Naive thymus-derived CD4-positive, alpha-beta T cell (primary cell): ENCODE measurements at regions not wholly inside any gene's neighbourhood (a gene's known extent, or its start where the extent isn't known, plus 50 kb on each side); places are given as distances from the start of the nearest gene placed in this dataset.

Experiments
- ATAC-seq: fragments of 150-1000 bp; cut with Tn5 transposase; 2 replicates; pipeline ENCODE4 v1.10.0; 2021; ENCODE audit warnings: mild to moderate bottlenecking, moderate library complexity
- CTCF ChIA-PET: fragments of 350-600 bp; sonication (Branson Sonifier 250); formaldehyde crosslinking; loops from one replicate; lab custom pipeline; 2021; ENCODE audit warnings: antibody characterized with exemption; lab: Charles Lee
- POLR2A ChIA-PET: fragments of 350-600 bp; sonication (Branson Sonifier 250); formaldehyde crosslinking; loops from one replicate; lab custom pipeline; 2021; ENCODE audit warnings: antibody characterized with exemption, inconsistent platforms; lab: Charles Lee
- DNase-seq, 9 donors: peaks; one replicate each; pipeline versions ENCODE4 v3.0.0 to v3.0.0-alpha.2; 2020 to 2022; ENCODE audit warnings: mixed read lengths in 1 of 9
- H3K27ac ChIP-seq: one replicate; pipeline ENCODE4 v1.7.0; 2013; ENCODE audit warnings: mild to moderate bottlenecking, low read depth, low read length, moderate library complexity
- H3K27me3 ChIP-seq, 2 donors: one replicate each; pipeline ENCODE4 v1.7.0; 2013; ENCODE audit warnings: low read length in 2 of 2, mild to moderate bottlenecking in 2 of 2, moderate library complexity in 2 of 2; ENCODE audit not compliant: control insufficient read depth in 2 of 2, insufficient read depth in 2 of 2
- H3K36me3 ChIP-seq, 3 experiments: 1 replicate in 2 of 3; 2 replicates in 1 of 3; pipeline ENCODE4 v1.7.0; 2013; ENCODE audit warnings: low read length in 3 of 3, mild to moderate bottlenecking in 3 of 3, moderate library complexity in 1 of 3; ENCODE audit not compliant: insufficient read depth in 3 of 3, control insufficient read depth in 2 of 3
- H3K4me1 ChIP-seq, 2 donors: one replicate each; pipeline ENCODE4 v1.7.0; 2013; ENCODE audit warnings: low read length in 2 of 2, mild to moderate bottlenecking in 2 of 2, moderate library complexity in 1 of 2; ENCODE audit not compliant: control insufficient read depth in 2 of 2, insufficient read depth in 2 of 2
- H3K4me3 ChIP-seq: 2 replicates; pipeline ENCODE4 v1.7.0; 2013; ENCODE audit warnings: mild to moderate bottlenecking, low read length
- H3K9me3 ChIP-seq, 3 experiments: 1 replicate in 2 of 3; 2 replicates in 1 of 3; pipeline ENCODE4 v1.7.0; 2013; ENCODE audit warnings: low read length in 3 of 3; ENCODE audit not compliant: control insufficient read depth in 2 of 3
- H3K27ac Mint-ChIP-seq, 9 donors: one replicate each; pipeline ENCODE4 v1.8.0; 2020 to 2022; ENCODE audit warnings: mixed read lengths in 9 of 9, mild to moderate bottlenecking in 8 of 9, moderate library complexity in 5 of 9, inconsistent platforms in 2 of 9
- H3K27me3 Mint-ChIP-seq, 5 donors: one replicate each; pipeline ENCODE4 v1.8.0; 2021 to 2022; ENCODE audit warnings: mixed read lengths in 5 of 5, mild to moderate bottlenecking in 1 of 5
- H3K36me3 Mint-ChIP-seq, 5 donors: one replicate each; pipeline ENCODE4 v1.8.0; 2020 to 2022; ENCODE audit warnings: mixed read lengths in 5 of 5, mild to moderate bottlenecking in 3 of 5, inconsistent platforms in 1 of 5
- H3K4me1 Mint-ChIP-seq, 7 donors: one replicate each; pipeline ENCODE4 v1.8.0; 2020 to 2022; ENCODE audit warnings: mixed read lengths in 7 of 7, mild to moderate bottlenecking in 3 of 7, inconsistent platforms in 1 of 7
- H3K4me3 Mint-ChIP-seq, 10 donors: one replicate each; pipeline ENCODE4 v1.8.0; 2020 to 2022; ENCODE audit warnings: mild to moderate bottlenecking in 10 of 10, mixed read lengths in 10 of 10, moderate library complexity in 6 of 10, inconsistent platforms in 2 of 10
- H3K9me3 Mint-ChIP-seq, 11 donors: one replicate each; pipeline ENCODE4 v1.8.0; 2020 to 2022; ENCODE audit warnings: mixed read lengths in 11 of 11, mild to moderate bottlenecking in 4 of 11, inconsistent platforms in 1 of 11, moderate library complexity in 1 of 11
- intact Hi-C, 2 donors: fragments of 100-400 bp; cut with micrococcal nuclease; formaldehyde crosslinking; loops; one replicate each; pipeline ENCODE4 v1.15.1; 2023

GRCh38 chr6:68342286-68342685 lies 292.8 kb upstream of the ADGRB3 start:
- Histone ChIP-seq H3K4me3 (no peak overlapping the region), H3K27ac (no peak overlapping the region), H3K9me3 (no peaks in the 10 kb centered on the region), H3K4me1 (no peaks in the 10 kb centered on the region), H3K27me3 (no peaks in the 10 kb centered on the region), H3K36me3 (no peaks in the 10 kb centered on the region)
- Mint-ChIP-seq H3K4me1 (no peaks in the 10 kb centered on the region), H3K4me3 (no peak overlapping the region), H3K9me3 (peaks cover 0 to 5% (median 0%) of the 10 kb centered on the region in 11 donors), H3K27ac (no peak overlapping the region), H3K27me3 (no peaks in the 10 kb centered on the region), H3K36me3 (no peaks in the 10 kb centered on the region)
- POLR2A ChIA-PET, result no interaction called here
- intact Hi-C loops, result no loop called here
- DNase-seq (no peak), ATAC-seq (no peak)
- CTCF ChIA-PET, result no interaction called here

GRCh38 chr6:68339488-68340131 lies 295.5 kb upstream of the ADGRB3 start:
- no peaks in the 10 kb centered on the region for H3K9me3 ChIP-seq
- DNase-seq (no peak), ATAC-seq (no peak)
- no peaks in the 10 kb centered on the region for H3K36me3 ChIP-seq
- no peak overlapping the region for H3K27ac ChIP-seq
- H3K4me3 Mint-ChIP-seq, result no peak overlapping the region
- H3K27ac Mint-ChIP-seq, result no peak overlapping the region
- H3K4me1 Mint-ChIP-seq, result no peaks in the 10 kb centered on the region
- intact Hi-C loops, result no loop called here
- no peaks in the 10 kb centered on the region for H3K36me3 Mint-ChIP-seq
- POLR2A ChIA-PET, result no interaction called here
- no peaks in the 10 kb centered on the region for H3K4me1 ChIP-seq
- CTCF ChIA-PET, result no interaction called here
- H3K27me3 ChIP-seq, result no peaks in the 10 kb centered on the region
- H3K4me3 ChIP-seq, result no peak overlapping the region
- no peaks in the 10 kb centered on the region for H3K27me3 Mint-ChIP-seq
- peaks cover 0 to 5% (median 0%) of the 10 kb centered on the region in 11 donors for H3K9me3 Mint-ChIP-seq

GRCh38 chr6:68333442-68333841 lies 301.6 kb upstream of the ADGRB3 start:
- Histone ChIP-seq H3K27me3 (no peaks in the 10 kb centered on the region), H3K4me1 (no peaks in the 10 kb centered on the region), H3K27ac (no peak overlapping the region), H3K9me3 (no peaks in the 10 kb centered on the region), H3K36me3 (no peaks in the 10 kb centered on the region), H3K4me3 (no peak overlapping the region)
- Mint-ChIP-seq H3K36me3 (no peaks in the 10 kb centered on the region), H3K9me3 (peaks cover 0 to 4% (median 0%) of the 10 kb centered on the region in 11 donors), H3K4me1 (no peaks in the 10 kb centered on the region), H3K27ac (no peak overlapping the region), H3K4me3 (no peak overlapping the region), H3K27me3 (no peaks in the 10 kb centered on the region)
- DNase-seq (no peak), ATAC-seq (no peak)
- CTCF ChIA-PET, result no interaction called here
- intact Hi-C loops, result no loop called here
- POLR2A ChIA-PET, result no interaction called here

- no peaks in the 10 kb centered on the region for H3K9me3 ChIP-seq
- no peak overlapping the region for H3K4me3 Mint-ChIP-seq
- intact Hi-C loops, result no loop called here
Observed at GRCh38 chr6:68328156-68328555, 306.9 kb upstream of the ADGRB3 start.

GRCh38 chr6:68326762-68327161 lies 308.3 kb upstream of the ADGRB3 start:
- ChIA-PET POLR2A (no interaction called here), CTCF (no interaction called here)
- Mint-ChIP-seq H3K27me3 (no peaks in the 10 kb centered on the region), H3K4me3 (no peak overlapping the region), H3K9me3 (peaks cover 0 to 6% (median 0%) of the 10 kb centered on the region in 11 donors), H3K27ac (no peak overlapping the region), H3K36me3 (no peaks in the 10 kb centered on the region), H3K4me1 (no peaks in the 10 kb centered on the region)
- H3K9me3 ChIP-seq, result no peaks in the 10 kb centered on the region
- ATAC-seq, result no peak
- DNase-seq, result no peak
- no peaks in the 10 kb centered on the region for H3K4me1 ChIP-seq
- no peak overlapping the region for H3K27ac ChIP-seq
- intact Hi-C loops, result no loop called here
- no peaks in the 10 kb centered on the region for H3K36me3 ChIP-seq
- H3K4me3 ChIP-seq, result no peak overlapping the region
- no peaks in the 10 kb centered on the region for H3K27me3 ChIP-seq

More at GRCh38 chr6:68328156-68328555, 306.9 kb upstream of the ADGRB3 start:
- no peaks in the 10 kb centered on the region for H3K36me3 Mint-ChIP-seq
- H3K27me3 ChIP-seq, result no peaks in the 10 kb centered on the region
- ChIA-PET CTCF (no interaction called here), POLR2A (no interaction called here)
- H3K9me3 Mint-ChIP-seq, result peaks cover 0 to 4% (median 0%) of the 10 kb centered on the region in 11 donors
- no peaks in the 10 kb centered on the region for H3K4me1 Mint-ChIP-seq
- no peak overlapping the region for H3K27ac ChIP-seq
- no peak for ATAC-seq
- H3K27ac Mint-ChIP-seq, result no peak overlapping the region
- no peaks in the 10 kb centered on the region for H3K4me1 ChIP-seq
- no peaks in the 10 kb centered on the region for H3K27me3 Mint-ChIP-seq
- no peaks in the 10 kb centered on the region for H3K36me3 ChIP-seq
- DNase-seq, result no peak
- H3K4me3 ChIP-seq, result no peak overlapping the region

- Mint-ChIP-seq H3K36me3 (no peaks in the 10 kb centered on the region), H3K27me3 (no peaks in the 10 kb centered on the region), H3K9me3 (peaks cover 0 to 10% (median 2%) of the 10 kb centered on the region in 11 donors), H3K27ac (no peak overlapping the region), H3K4me1 (no peaks in the 10 kb centered on the region), H3K4me3 (no peak overlapping the region)
- H3K4me3 ChIP-seq, result no peak overlapping the region
- no peak for ATAC-seq
- CTCF ChIA-PET, result no interaction called here
- POLR2A ChIA-PET, result no interaction called here
- no peaks in the 10 kb centered on the region for H3K4me1 ChIP-seq
- H3K27ac ChIP-seq, result no peak overlapping the region
- H3K9me3 ChIP-seq, result no peaks in the 10 kb centered on the region
- H3K36me3 ChIP-seq, result no peaks in the 10 kb centered on the region
- DNase-seq, result no peak
- H3K27me3 ChIP-seq, result no peaks in the 10 kb centered on the region
- intact Hi-C loops, result no loop called here
Observed at GRCh38 chr6:68317366-68317765, 317.7 kb upstream of the ADGRB3 start.

- POLR2A ChIA-PET, result no interaction called here
- ATAC-seq (no peak), DNase-seq (no peak)
- H3K9me3 Mint-ChIP-seq, result peaks cover 0 to 4% (median 0%) of the 10 kb centered on the region in 11 donors
- no peaks in the 10 kb centered on the region for H3K36me3 Mint-ChIP-seq
- no peaks in the 10 kb centered on the region for H3K36me3 ChIP-seq
- no peak overlapping the region for H3K27ac Mint-ChIP-seq
- H3K4me1 Mint-ChIP-seq, result no peaks in the 10 kb centered on the region
- H3K27ac ChIP-seq, result no peak overlapping the region
- no peaks in the 10 kb centered on the region for H3K27me3 Mint-ChIP-seq
- CTCF ChIA-PET, result no interaction called here
- intact Hi-C loops, result no loop called here
- no peaks in the 10 kb centered on the region for H3K27me3 ChIP-seq
- H3K4me3 ChIP-seq, result no peak overlapping the region
- no peak overlapping the region for H3K4me3 Mint-ChIP-seq
- H3K9me3 ChIP-seq, result no peaks in the 10 kb centered on the region
- H3K4me1 ChIP-seq, result no peaks in the 10 kb centered on the region
Observed at GRCh38 chr6:68313911-68314310, 321.2 kb upstream of the ADGRB3 start.
